Panc1 (cell line): ENCODE measurements at regions not wholly inside any gene's neighbourhood (a gene's known extent, or its start where the extent isn't known, plus 50 kb on each side); places are given as distances from the start of the nearest gene placed in this dataset.

Experiments used
- ATAC-seq: fragments of 200-7000 bp; cut with Tn5 transposase; 2 replicates; pipeline ENCODE4 v1.9.1; 2020; ENCODE audit warnings: mild to moderate bottlenecking, moderate library complexity
- BruUV-seq: library from RNA; stranded (reverse); fragments of 400-500 nt; replicated peaks from 2 replicates; lab custom pipeline; 2021; lab: Mats Ljungman, UMichigan
- CTCF ChIA-PET: fragments of 300-600 bp; sonication (Branson Sonifier 250); formaldehyde crosslinking; loops from one replicate; lab custom pipeline; 2022; ENCODE audit warnings: antibody characterized with exemption; lab: Charles Lee
- POLR2A ChIA-PET: fragments of 300-600 bp; sonication (Branson Sonifier 250); formaldehyde crosslinking; loops from one replicate; lab custom pipeline; 2022; ENCODE audit warnings: antibody characterized with exemption; lab: Charles Lee
- DNase-seq: peaks from one replicate; pipeline ENCODE4 v3.0.0-alpha.2; 2010; ENCODE audit warnings: low read depth, low spot score
- H3K27ac ChIP-seq: 2 replicates; pipeline ENCODE4 v1.5.1; 2011; ENCODE audit warnings: mild to moderate bottlenecking, low read length, inconsistent platforms
- H3K27me3 ChIP-seq: fragments of 200-500 bp; sonication (Bioruptor generic); 2 replicates; pipeline ENCODE4 v1.6.0; 2014; ENCODE audit warnings: low read length, inconsistent platforms; ENCODE audit not compliant: control insufficient read depth, insufficient read depth
- H3K36me3 ChIP-seq: fragments of 200-500 bp; sonication (Bioruptor generic); 2 replicates; pipeline ENCODE4 v1.5.1; 2014; ENCODE audit warnings: inconsistent platforms, mild to moderate bottlenecking, low read length, moderate library complexity; ENCODE audit not compliant: control insufficient read depth, insufficient read depth
- H3K4me1 ChIP-seq: 2 replicates; pipeline ENCODE4 v1.5.1; 2011; ENCODE audit warnings: inconsistent platforms, mild to moderate bottlenecking, low read length, moderate library complexity; ENCODE audit not compliant: control insufficient read depth, insufficient read depth
- H3K4me3 ChIP-seq, 2 experiments: 2 replicates each; pipeline ENCODE4 v1.5.1; 2011 to 2012; ENCODE audit warnings: low read depth in 2 of 2, low read length in 2 of 2, mild to moderate bottlenecking in 2 of 2, inconsistent platforms in 1 of 2, moderate library complexity in 1 of 2
- H3K9me3 ChIP-seq: fragments of 200-500 bp; sonication (Bioruptor generic); 2 replicates; pipeline ENCODE4 v1.5.1; 2014; ENCODE audit warnings: low read depth, mild to moderate bottlenecking, inconsistent platforms, low read length, moderate library complexity; ENCODE audit not compliant: control insufficient read depth, insufficient read depth
- POLR2AphosphoS5 ChIP-seq: IDR thresholded peaks from 2 replicates; pipeline ENCODE4 v1.6.1; 2012; ENCODE audit warnings: mild to moderate bottlenecking, low read depth, low read length, moderate library complexity
- SIN3A ChIP-seq: IDR thresholded peaks from 2 replicates; pipeline ENCODE4 v1.6.1; 2012; ENCODE audit warnings: low read depth, mild to moderate bottlenecking, low read length, moderate library complexity, borderline replicate concordance; ENCODE audit not compliant: insufficient read depth
- TCF7L2 ChIP-seq: IDR thresholded peaks from 2 replicates; pipeline ENCODE4 v1.6.1; 2011; ENCODE audit warnings: mild to moderate bottlenecking, low read depth, low read length, inconsistent platforms
- in situ Hi-C: cut with HindIII; loops from 2 replicates; pipeline ENCODE4 v1.10.0; 2016; ENCODE audit warnings: low sequenced_read_pairs, low pct_unique_long_range_greater_than_20kb
- intact Hi-C: fragments of 100-400 bp; cut with micrococcal nuclease; formaldehyde crosslinking; loops from one replicate; pipeline ENCODE4 v1.10.0; 2022; ENCODE audit not compliant: unreplicated experiment
- TF ChIP-seq, protein P1 (sequence below), 2 experiments: IDR thresholded peaks; 2 replicates each; pipeline ENCODE4 v1.6.1; 2011 to 2012; ENCODE audit warnings: low read depth in 2 of 2, control low read depth in 1 of 2, low read length in 1 of 2, mild to moderate bottlenecking in 1 of 2, moderate library complexity in 1 of 2; ENCODE audit not compliant: insufficient read depth in 1 of 2
- TF ChIP-seq, protein P2 (sequence below): fragments of 450-650 bp; IDR thresholded peaks from 2 replicates; pipeline ENCODE4 v1.5.1; 2017; ENCODE audit warnings: mild to moderate bottlenecking

DNA sequence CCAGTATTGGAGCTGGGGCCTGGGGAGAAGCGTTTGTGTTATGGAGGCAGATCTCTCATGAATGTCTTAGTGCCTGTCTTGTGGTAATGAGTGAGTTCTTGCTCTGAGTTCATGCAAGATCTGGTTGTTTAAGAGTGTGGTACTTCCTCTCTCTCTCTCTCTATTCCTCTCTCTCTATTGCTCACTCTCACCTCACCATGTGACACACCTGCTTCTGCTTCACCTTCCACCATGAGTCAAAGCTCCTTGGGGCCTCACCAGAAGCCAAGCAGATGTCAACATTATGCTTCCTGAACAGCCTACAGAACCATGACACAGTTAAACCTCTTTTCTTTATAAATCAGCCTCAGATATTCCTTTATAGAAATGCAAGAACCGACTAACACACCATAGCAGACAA is 242.7 kb upstream of the ADRA1B start:
- no peak overlapping the region for H3K4me3 ChIP-seq
- H3K27me3 ChIP-seq: no peaks in the 10 kb centered on the region
- H3K9me3 ChIP-seq: no peaks in the 10 kb centered on the region
- H3K36me3 ChIP-seq: no peaks in the 10 kb centered on the region
- ATAC-seq: no peak
- H3K4me1 ChIP-seq: no peaks in the 10 kb centered on the region
- CTCF ChIA-PET: no interaction called here
- in situ Hi-C loops (no loop called here), intact Hi-C loops (no loop called here)
- H3K27ac ChIP-seq: no peak overlapping the region
- TF ChIP-seq, protein P1, sequence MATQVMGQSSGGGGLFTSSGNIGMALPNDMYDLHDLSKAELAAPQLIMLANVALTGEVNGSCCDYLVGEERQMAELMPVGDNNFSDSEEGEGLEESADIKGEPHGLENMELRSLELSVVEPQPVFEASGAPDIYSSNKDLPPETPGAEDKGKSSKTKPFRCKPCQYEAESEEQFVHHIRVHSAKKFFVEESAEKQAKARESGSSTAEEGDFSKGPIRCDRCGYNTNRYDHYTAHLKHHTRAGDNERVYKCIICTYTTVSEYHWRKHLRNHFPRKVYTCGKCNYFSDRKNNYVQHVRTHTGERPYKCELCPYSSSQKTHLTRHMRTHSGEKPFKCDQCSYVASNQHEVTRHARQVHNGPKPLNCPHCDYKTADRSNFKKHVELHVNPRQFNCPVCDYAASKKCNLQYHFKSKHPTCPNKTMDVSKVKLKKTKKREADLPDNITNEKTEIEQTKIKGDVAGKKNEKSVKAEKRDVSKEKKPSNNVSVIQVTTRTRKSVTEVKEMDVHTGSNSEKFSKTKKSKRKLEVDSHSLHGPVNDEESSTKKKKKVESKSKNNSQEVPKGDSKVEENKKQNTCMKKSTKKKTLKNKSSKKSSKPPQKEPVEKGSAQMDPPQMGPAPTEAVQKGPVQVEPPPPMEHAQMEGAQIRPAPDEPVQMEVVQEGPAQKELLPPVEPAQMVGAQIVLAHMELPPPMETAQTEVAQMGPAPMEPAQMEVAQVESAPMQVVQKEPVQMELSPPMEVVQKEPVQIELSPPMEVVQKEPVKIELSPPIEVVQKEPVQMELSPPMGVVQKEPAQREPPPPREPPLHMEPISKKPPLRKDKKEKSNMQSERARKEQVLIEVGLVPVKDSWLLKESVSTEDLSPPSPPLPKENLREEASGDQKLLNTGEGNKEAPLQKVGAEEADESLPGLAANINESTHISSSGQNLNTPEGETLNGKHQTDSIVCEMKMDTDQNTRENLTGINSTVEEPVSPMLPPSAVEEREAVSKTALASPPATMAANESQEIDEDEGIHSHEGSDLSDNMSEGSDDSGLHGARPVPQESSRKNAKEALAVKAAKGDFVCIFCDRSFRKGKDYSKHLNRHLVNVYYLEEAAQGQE (IDR thresholded peaks at IDR 0.05; ENCODE audit: insufficient read depth in 1 of 2, low read depth in 2 of 2, low read length in 1 of 2): no peak
- DNase-seq: no peak
- no TSS peak for BruUV-seq
- POLR2A ChIA-PET: no interaction called here

DNA sequence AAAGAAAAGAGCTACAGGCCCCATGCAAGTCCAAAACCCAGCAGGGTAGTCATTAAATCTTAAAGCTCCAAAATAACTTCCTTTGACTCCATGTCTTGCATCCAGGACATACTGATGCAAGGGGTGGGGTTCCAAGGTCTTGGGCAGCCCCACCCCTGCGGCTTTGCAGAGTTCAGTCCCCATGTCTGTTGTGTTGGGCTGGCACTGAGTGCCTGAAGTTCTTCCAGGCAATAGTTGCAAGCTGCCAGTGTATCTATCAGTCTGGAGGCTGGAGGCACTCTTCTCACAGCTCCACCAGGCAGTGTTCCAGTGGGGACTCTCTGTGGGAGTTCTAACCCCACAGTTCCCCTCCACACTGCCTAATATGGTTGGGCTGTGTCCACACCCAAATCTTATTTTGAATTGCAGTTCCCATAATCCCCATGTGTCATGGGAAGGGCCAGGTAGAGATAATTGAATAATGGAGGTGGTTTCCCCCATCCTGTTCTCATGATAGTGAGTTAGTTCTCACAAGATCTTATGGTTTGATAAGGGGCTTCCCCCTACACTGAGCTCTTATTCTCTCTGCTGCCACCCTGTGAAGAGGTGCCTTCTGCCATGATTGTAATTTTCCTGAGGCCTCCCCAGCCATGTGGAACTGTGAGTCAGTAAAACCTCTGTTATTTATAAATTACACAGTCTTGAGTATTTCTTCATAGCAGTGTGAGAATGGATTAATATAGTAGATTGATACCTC is 237.5 kb upstream of the ADRA1B start:
- no TSS peak for BruUV-seq
- Histone ChIP-seq H3K36me3 (no peaks in the 10 kb centered on the region), H3K27ac (no peak overlapping the region), H3K27me3 (no peaks in the 10 kb centered on the region), H3K4me1 (no peaks in the 10 kb centered on the region), H3K9me3 (peaks cover 4% of the 10 kb centered on the region; the same call in 1 of the 2 replicates), H3K4me3 (no peak overlapping the region)
- TF ChIP-seq, protein P1 (IDR thresholded peaks at IDR 0.05; ENCODE audit: insufficient read depth in 1 of 2, low read depth in 2 of 2, low read length in 1 of 2): no peak
- intact Hi-C loops (no loop called here), in situ Hi-C loops (no loop called here)
- POLR2A ChIA-PET: no interaction called here
- no peak for ATAC-seq
- CTCF ChIA-PET: interaction anchor here (0.6 kb wide), 1 partner anchor 978 kb away, joined by 4 read pairs; no protein-coding TSS in a partner anchor
- no peak for DNase-seq

DNA sequence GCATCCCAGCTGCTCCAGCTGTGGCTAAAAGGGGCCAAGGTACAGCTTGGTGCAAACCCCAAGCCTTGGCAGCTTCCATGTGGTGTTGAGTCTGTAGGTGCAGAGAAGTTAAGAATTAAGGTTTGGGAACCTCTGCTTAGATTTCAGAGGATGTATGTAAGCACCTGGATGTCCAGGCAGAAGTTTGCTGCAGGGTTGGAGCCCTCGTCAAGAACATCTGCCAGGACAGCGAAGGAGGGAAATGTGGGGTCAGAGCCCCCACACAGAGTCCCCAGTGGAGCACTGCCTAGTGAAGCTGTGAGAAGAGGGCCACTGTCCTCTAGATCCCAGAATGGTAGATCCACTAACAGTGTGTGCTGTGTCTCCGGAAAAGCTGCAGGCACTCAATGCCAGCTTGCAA is 236.2 kb upstream of the ADRA1B start:
- H3K27me3 ChIP-seq: no peaks in the 10 kb centered on the region
- intact Hi-C loops: no loop called here
- POLR2A ChIA-PET: no interaction called here
- no peak for DNase-seq
- no TSS peak for BruUV-seq
- H3K36me3 ChIP-seq: no peaks in the 10 kb centered on the region
- in situ Hi-C loops: no loop called here
- TF ChIP-seq, protein P2, sequence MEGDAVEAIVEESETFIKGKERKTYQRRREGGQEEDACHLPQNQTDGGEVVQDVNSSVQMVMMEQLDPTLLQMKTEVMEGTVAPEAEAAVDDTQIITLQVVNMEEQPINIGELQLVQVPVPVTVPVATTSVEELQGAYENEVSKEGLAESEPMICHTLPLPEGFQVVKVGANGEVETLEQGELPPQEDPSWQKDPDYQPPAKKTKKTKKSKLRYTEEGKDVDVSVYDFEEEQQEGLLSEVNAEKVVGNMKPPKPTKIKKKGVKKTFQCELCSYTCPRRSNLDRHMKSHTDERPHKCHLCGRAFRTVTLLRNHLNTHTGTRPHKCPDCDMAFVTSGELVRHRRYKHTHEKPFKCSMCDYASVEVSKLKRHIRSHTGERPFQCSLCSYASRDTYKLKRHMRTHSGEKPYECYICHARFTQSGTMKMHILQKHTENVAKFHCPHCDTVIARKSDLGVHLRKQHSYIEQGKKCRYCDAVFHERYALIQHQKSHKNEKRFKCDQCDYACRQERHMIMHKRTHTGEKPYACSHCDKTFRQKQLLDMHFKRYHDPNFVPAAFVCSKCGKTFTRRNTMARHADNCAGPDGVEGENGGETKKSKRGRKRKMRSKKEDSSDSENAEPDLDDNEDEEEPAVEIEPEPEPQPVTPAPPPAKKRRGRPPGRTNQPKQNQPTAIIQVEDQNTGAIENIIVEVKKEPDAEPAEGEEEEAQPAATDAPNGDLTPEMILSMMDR: no peak
- TF ChIP-seq, protein P1 (IDR thresholded peaks at IDR 0.05; ENCODE audit: insufficient read depth in 1 of 2, low read depth in 2 of 2, low read length in 1 of 2): no peak
- no peak for TF ChIP-seq TCF7L2
- no peak for TF ChIP-seq SIN3A
- no peak for TF ChIP-seq POLR2AphosphoS5
- H3K4me1 ChIP-seq: no peaks in the 10 kb centered on the region
- H3K4me3 ChIP-seq: no peak overlapping the region
- H3K27ac ChIP-seq: no peak overlapping the region
- CTCF ChIA-PET: no interaction called here
- no peak for ATAC-seq
- peaks cover 4% of the 10 kb centered on the region; the same call in 1 of the 2 replicates for H3K9me3 ChIP-seq
